Thyroid gland (tissue), 4 donors: ENCODE measurements at regions not wholly inside any gene's neighbourhood (a gene's known extent, or its start where the extent isn't known, plus 50 kb on each side); places are given as distances from the start of the nearest gene placed in this dataset.
"Not testable (repeated sequence)": the region's sequence is repeated elsewhere in the genome, so short reads cannot be mapped to it uniquely, and the experiment has no call there.

Experiments
- DNase-seq, 2 donors: peaks; one replicate each; pipeline ENCODE4 v3.0.0-alpha.2; 2019
- H3K27ac ChIP-seq, 3 donors: fragments of 200-600 bp; sonication (generic); 1 replicate in 2 of 3; 2 replicates in 1 of 3; pipeline ENCODE4 v1.5.1; 2016 to 2019; ENCODE audit warnings: mild to moderate bottlenecking in 1 of 3, moderate library complexity in 1 of 3
- H3K27me3 ChIP-seq: fragments of 200-600 bp; sonication (generic); one replicate; pipeline ENCODE4 v1.5.1; 2019
- H3K36me3 ChIP-seq, 2 donors: fragments of 200-600 bp; sonication (generic); one replicate each; pipeline ENCODE4 v1.5.1; 2016 to 2019
- H3K4me1 ChIP-seq, 2 donors: fragments of 200-600 bp; sonication (generic); one replicate each; pipeline ENCODE4 v1.5.1; 2017 to 2019
- H3K4me3 ChIP-seq, 3 donors: fragments of 200-600 bp; sonication (generic); replicated peaks in 1 of 3; 1 replicate in 2 of 3; 2 replicates in 1 of 3; pipeline ENCODE4 v1.5.1; 2016; ENCODE audit warnings: mild to moderate bottlenecking in 1 of 3
- H3K9me3 ChIP-seq: fragments of 200-600 bp; sonication (generic); one replicate; pipeline ENCODE4 v1.5.1; 2017
- POLR2A ChIP-seq, 2 donors: fragments of 450-650 bp; IDR thresholded peaks; one replicate each; pipeline ENCODE4 v1.6.1; 2017; ENCODE audit warnings: antibody characterized with exemption in 2 of 2, mild to moderate bottlenecking in 2 of 2, moderate library complexity in 1 of 2
- WGBS, 2 donors: methylation state at CpG; one replicate each; pipeline ENCODE4 v1.1.5; 2017; 5-methylcytosine and 5-hydroxymethylcytosine counted together
- intact Hi-C: fragments of 100-400 bp; cut with DNase I; formaldehyde crosslinking; loops from one replicate; pipeline ENCODE4 v1.15.1; 2023
- TF ChIP-seq, protein P1 (sequence below), 6 experiments: fragments of 200-600 bp in 3 of 6; fragments of 450-650 bp in 3 of 6; sonication (generic) in 3 of 6; IDR thresholded peaks; one replicate each; pipeline ENCODE4 v1.5.1; 2016 to 2019; ENCODE audit warnings: antibody characterized with exemption in 6 of 6, mild to moderate bottlenecking in 2 of 6, inconsistent platforms in 1 of 6, moderate library complexity in 1 of 6

DNA sequence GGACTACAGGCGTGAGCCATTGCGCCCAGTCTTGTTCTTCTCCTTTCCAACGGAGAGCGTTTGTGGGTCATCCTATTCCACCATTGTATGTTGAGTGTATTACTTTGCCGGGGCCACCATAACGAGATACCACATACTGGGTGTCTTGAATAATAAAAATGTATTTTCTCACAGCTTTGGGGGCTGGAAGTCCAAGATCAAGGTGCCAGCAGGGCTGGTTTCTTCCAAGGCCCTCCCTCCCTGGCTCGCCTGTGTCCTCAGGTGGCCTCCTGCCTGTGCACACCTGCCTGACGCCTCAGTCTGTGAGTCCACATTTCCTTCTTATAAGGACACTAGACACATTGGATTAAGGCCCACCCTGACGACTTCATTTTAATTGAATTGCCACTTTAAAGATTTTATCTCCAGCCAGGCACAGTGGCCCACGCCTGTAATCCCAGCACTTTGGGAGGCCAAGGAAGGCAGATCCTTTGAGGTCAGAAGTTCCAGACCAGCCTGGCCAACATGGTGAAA lies 175.1 kb downstream of the C9orf50 start:
- 92 to 93% methylated on average over 10 of the region's 10 CpGs for WGBS, 2 donors
- no peaks in the 10 kb centered on the region for H3K36me3 ChIP-seq
- no peaks in the 10 kb centered on the region for H3K27me3 ChIP-seq
- H3K4me3 ChIP-seq, result no peak overlapping the region
- peaks cover 13 to 17% of the 10 kb centered on the region in 2 donors for H3K4me1 ChIP-seq
- no peak overlapping the region for H3K27ac ChIP-seq
- DNase-seq, result no peak
- TF ChIP-seq, protein P1, sequence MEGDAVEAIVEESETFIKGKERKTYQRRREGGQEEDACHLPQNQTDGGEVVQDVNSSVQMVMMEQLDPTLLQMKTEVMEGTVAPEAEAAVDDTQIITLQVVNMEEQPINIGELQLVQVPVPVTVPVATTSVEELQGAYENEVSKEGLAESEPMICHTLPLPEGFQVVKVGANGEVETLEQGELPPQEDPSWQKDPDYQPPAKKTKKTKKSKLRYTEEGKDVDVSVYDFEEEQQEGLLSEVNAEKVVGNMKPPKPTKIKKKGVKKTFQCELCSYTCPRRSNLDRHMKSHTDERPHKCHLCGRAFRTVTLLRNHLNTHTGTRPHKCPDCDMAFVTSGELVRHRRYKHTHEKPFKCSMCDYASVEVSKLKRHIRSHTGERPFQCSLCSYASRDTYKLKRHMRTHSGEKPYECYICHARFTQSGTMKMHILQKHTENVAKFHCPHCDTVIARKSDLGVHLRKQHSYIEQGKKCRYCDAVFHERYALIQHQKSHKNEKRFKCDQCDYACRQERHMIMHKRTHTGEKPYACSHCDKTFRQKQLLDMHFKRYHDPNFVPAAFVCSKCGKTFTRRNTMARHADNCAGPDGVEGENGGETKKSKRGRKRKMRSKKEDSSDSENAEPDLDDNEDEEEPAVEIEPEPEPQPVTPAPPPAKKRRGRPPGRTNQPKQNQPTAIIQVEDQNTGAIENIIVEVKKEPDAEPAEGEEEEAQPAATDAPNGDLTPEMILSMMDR (IDR thresholded peaks at IDR 0.05), result no peak
- TF ChIP-seq POLR2A (IDR thresholded peaks at IDR 0.05), result no peak
- intact Hi-C loops, result no loop called here
- no peaks in the 10 kb centered on the region for H3K9me3 ChIP-seq

DNA sequence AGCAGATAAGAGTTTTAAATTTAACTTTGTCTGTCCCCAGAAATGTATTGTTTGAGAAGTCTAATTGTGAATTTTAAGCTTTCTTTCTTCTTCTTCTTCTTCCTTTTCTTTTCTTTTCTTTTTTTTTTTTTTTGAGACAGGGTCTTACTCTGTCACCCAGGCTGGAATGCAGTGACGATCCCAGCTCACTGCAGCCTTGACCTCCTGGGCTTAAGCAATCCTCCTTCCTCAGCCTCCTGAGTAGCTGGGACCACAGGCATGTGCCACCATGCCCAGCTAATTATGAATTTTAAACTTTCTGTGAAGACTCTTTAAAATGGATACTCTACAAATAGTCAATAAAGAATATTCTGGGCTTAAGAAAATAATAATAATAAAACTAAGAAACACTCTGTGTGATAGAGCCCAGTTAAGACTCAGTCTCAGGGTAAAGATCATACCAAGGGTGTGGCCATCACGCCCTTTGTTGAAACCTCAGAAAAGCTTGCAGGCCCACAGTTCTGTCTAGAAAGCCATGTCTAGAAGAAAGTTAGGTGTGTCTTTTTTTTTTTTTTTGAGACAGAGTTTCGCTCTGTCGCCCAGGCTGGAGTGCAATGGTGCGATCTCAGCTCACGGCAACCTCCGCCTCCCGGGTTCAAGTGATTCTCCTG lies 177.3 kb downstream of the C9orf50 start:
- 80 to 81% methylated on average over 8 of the region's 8 CpGs for WGBS, 2 donors
- H3K36me3 ChIP-seq, H3K4me3 ChIP-seq, intact Hi-C loops, H3K27me3 ChIP-seq, DNase-seq, H3K9me3 ChIP-seq: not testable (repeated sequence)
- peaks cover 14 to 17% of the 10 kb centered on the region in 2 donors for H3K4me1 ChIP-seq
- peak overlapping the region; percentile 50 to 87 (median 54) for H3K27ac ChIP-seq

DNA sequence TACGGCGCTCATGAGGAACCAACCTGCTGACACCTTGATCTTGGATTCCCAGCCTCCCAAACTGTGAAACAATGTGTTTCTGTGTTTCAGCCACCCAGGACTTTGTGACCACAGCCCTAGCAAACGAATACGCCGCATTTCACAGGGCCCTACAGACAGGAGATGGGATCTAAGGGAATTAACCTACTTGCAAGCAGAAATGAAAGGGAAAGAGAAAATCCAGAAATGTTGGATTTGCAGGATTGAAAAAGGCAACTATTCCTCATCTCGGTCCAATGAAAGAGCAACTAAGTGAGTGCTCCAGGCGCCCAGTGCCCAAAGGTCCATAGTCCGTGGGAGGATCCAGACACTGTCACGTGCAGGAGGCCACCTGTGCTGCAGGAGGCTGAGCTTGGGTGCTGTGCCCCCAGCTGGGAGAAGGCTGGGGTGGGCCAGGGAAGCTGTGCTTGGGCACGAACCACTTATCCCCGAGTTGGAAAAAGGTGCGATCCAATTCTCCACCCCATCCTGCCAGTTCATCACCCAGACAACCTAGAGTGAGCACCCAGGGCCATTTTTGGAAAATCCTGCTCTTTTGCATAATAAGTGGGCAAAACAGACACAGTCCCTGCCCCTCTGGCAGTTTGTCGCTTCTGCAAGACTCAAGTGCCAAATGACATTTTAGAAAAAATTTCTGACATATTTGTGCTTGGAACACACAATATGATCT lies 177.9 kb downstream of the C9orf50 start:
- Histone ChIP-seq H3K27ac (peak overlapping the region; percentile 44 to 87 (median 50)), H3K36me3 (no peaks in the 10 kb centered on the region), H3K27me3 (no peaks in the 10 kb centered on the region), H3K4me1 (peaks cover 20 to 21% of the 10 kb centered on the region in 2 donors), H3K4me3 (no peak overlapping the region), H3K9me3 (no peaks in the 10 kb centered on the region)
- DNase-seq, result peak; percentile 70 to 71
- TF ChIP-seq, protein P1 (IDR thresholded peaks at IDR 0.05), result no peak
- peak in 1 of 2 donors; percentile 51 for TF ChIP-seq POLR2A (IDR thresholded peaks at IDR 0.05)
- intact Hi-C loops, result no loop called here
- 52% methylated on average over 13 of the region's 13 CpGs for WGBS, 2 donors

DNA sequence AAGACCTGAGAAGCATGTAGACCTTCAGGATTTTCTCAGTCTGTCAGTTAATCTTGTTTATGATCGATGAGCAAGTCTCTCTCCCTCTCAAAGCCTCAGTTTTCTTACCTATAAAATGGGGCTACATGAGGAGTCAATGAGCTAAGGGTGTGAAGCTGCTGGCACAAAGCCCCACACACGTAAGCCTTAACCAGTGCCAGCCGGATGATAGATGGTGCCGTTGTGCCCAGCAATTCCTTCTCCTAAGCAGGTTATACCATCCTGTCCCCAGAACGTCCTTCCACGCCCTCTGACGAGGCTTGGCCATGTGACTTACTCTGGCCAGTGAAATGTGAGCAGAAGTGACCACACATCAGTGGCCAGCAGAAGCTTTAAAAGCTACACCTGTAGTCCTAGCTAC lies 179.0 kb downstream of the C9orf50 start:
- Histone ChIP-seq H3K4me1 (peaks cover 23 to 28% of the 10 kb centered on the region in 2 donors), H3K9me3 (no peaks in the 10 kb centered on the region), H3K4me3 (no peak overlapping the region), H3K27ac (no peak overlapping the region), H3K36me3 (no peaks in the 10 kb centered on the region), H3K27me3 (no peaks in the 10 kb centered on the region)
- intact Hi-C loops, result no loop called here
- no peak for TF ChIP-seq POLR2A (IDR thresholded peaks at IDR 0.05)
- DNase-seq, result no peak
- WGBS, 2 donors, result 81 to 82% methylated on average over 7 of the region's 7 CpGs

DNA sequence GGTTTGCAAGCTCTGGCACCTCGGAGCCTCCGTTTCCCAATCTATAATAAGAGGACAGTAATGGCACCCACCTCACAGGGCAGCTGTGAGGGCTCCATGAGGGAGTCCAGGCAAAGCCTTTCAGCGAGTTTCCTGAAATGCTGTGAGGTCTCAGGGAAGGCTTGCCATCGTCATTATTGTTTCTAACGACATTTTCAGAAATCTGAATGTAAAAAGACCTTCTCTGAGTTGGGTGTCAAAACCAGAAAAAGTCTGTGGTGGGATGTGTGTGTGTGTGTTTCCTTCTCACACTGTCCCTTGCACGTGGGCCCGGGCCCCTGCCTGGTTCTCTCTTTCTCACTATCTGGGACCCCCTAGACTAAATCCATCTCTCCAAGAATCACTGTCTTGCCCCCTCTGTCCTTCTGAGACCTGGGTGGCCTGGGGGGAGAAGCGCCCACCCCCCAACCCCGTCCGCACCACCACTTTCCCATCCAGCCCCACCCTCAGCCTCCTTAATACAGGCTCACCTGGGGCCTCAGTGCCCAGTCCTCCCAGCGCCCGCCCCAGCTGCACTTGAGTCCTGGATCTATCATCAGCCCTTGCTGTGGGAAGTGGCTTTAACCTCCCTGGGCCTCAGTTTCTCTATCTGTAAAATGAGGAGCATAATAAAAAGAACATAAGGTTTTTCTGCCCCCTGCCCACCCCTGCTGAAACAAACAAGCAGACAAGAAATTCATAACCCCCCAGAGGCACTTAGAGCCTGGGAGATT lies 180.3 kb downstream of the C9orf50 start:
- Histone ChIP-seq H3K27ac (peak overlapping the region in 1 of 3 donors; percentile 0), H3K36me3 (no peaks in the 10 kb centered on the region), H3K27me3 (no peaks in the 10 kb centered on the region), H3K9me3 (no peaks in the 10 kb centered on the region), H3K4me3 (no peak overlapping the region), H3K4me1 (peaks cover 23 to 36% of the 10 kb centered on the region in 2 donors)
- WGBS, 2 donors, result 68 to 71% methylated on average over 12 of the region's 12 CpGs
- intact Hi-C loops, result no loop called here
- no peak for DNase-seq
- no peak for TF ChIP-seq POLR2A (IDR thresholded peaks at IDR 0.05)
- TF ChIP-seq, protein P1 (IDR thresholded peaks at IDR 0.05), result no peak
